ENCODE measurements at regions not wholly inside any gene's neighbourhood (a gene's known extent, or its start where the extent isn't known, plus 50 kb on each side); places are given as distances from the start of the nearest gene placed in this dataset.

DNA sequence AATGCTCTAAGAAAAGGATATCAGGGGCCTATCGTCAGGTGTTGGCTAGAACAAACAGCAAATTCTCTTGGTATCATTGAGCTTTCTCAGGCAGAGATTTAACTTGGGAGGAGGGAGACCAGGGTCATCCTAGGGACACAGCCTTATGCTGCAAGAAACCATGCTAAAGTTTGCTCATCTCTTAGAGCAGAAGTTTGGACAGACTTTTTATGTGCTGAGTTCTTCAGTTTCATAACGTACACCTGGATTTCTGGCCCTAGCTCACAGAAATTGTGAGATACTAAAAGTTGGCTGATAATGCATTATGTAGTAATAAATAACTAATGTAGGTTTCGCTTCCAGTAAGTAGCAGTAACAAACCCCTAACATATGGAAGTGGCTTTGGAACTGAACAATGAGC, 1359.8 kb upstream of the CDH9 start:
- no peak overlapping the region for H3K4me3 Mint-ChIP-seq
- no peaks in the 10 kb centered on the region for H3K9me3 Mint-ChIP-seq
- H3K27me3 Mint-ChIP-seq (ENCODE audit: insufficient read depth, low read depth, poor library complexity): peaks cover 2% of the 10 kb centered on the region
- Histone ChIP-seq H3K9me2 (ENCODE audit: insufficient read depth) (no peaks in the 10 kb centered on the region), H3K4me3 (no peak overlapping the region), H2AFZ (no peak overlapping the region), H3K4me1 (ENCODE audit: insufficient read depth) (no peaks in the 10 kb centered on the region), H4K20me1 (replicated peaks; ENCODE audit: insufficient read depth) (no peaks in the 10 kb centered on the region), H3K27ac (ENCODE audit: low read depth) (no peak overlapping the region), H3K4me2 (no peak overlapping the region), H3K36me3 (ENCODE audit: insufficient read depth) (no peaks in the 10 kb centered on the region), H3K79me2 (replicated peaks; ENCODE audit: insufficient read depth) (no peaks in the 10 kb centered on the region), H3K27me3 (ENCODE audit: insufficient read depth) (no peaks in the 10 kb centered on the region), H3F3A (replicated peaks; ENCODE audit: low read depth) (no peaks in the 10 kb centered on the region)
- no peak overlapping the region for H3K27ac Mint-ChIP-seq
- no peaks in the 10 kb centered on the region for H3K36me3 Mint-ChIP-seq (ENCODE audit: low read depth)
- TF ChIP-seq, protein P1, sequence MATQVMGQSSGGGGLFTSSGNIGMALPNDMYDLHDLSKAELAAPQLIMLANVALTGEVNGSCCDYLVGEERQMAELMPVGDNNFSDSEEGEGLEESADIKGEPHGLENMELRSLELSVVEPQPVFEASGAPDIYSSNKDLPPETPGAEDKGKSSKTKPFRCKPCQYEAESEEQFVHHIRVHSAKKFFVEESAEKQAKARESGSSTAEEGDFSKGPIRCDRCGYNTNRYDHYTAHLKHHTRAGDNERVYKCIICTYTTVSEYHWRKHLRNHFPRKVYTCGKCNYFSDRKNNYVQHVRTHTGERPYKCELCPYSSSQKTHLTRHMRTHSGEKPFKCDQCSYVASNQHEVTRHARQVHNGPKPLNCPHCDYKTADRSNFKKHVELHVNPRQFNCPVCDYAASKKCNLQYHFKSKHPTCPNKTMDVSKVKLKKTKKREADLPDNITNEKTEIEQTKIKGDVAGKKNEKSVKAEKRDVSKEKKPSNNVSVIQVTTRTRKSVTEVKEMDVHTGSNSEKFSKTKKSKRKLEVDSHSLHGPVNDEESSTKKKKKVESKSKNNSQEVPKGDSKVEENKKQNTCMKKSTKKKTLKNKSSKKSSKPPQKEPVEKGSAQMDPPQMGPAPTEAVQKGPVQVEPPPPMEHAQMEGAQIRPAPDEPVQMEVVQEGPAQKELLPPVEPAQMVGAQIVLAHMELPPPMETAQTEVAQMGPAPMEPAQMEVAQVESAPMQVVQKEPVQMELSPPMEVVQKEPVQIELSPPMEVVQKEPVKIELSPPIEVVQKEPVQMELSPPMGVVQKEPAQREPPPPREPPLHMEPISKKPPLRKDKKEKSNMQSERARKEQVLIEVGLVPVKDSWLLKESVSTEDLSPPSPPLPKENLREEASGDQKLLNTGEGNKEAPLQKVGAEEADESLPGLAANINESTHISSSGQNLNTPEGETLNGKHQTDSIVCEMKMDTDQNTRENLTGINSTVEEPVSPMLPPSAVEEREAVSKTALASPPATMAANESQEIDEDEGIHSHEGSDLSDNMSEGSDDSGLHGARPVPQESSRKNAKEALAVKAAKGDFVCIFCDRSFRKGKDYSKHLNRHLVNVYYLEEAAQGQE (IDR thresholded peaks at IDR 0.05; ENCODE audit: unreplicated experiment): no peak
- TF ChIP-seq JUNB (IDR thresholded peaks at IDR 0.05; ENCODE audit: unreplicated experiment): no peak
- TF ChIP-seq CREB1 (CRISPR knock-in tag; IDR thresholded peaks at IDR 0.05; ENCODE audit: low read depth): no peak
- TF ChIP-seq, protein P2, sequence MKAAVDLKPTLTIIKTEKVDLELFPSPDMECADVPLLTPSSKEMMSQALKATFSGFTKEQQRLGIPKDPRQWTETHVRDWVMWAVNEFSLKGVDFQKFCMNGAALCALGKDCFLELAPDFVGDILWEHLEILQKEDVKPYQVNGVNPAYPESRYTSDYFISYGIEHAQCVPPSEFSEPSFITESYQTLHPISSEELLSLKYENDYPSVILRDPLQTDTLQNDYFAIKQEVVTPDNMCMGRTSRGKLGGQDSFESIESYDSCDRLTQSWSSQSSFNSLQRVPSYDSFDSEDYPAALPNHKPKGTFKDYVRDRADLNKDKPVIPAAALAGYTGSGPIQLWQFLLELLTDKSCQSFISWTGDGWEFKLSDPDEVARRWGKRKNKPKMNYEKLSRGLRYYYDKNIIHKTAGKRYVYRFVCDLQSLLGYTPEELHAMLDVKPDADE (IDR thresholded peaks at IDR 0.05): no peak
- no peak for TF ChIP-seq EZH2phosphoT487 (IDR thresholded peaks at IDR 0.05; ENCODE audit: unreplicated experiment)
- no peak for TF ChIP-seq ZNF331 (CRISPR knock-in tag; IDR thresholded peaks at IDR 0.05; ENCODE audit: low read depth)
- TF ChIP-seq POLR2AphosphoS5 (IDR thresholded peaks at IDR 0.05; ENCODE audit: low read depth): no peak
- TF ChIP-seq, protein P3, sequence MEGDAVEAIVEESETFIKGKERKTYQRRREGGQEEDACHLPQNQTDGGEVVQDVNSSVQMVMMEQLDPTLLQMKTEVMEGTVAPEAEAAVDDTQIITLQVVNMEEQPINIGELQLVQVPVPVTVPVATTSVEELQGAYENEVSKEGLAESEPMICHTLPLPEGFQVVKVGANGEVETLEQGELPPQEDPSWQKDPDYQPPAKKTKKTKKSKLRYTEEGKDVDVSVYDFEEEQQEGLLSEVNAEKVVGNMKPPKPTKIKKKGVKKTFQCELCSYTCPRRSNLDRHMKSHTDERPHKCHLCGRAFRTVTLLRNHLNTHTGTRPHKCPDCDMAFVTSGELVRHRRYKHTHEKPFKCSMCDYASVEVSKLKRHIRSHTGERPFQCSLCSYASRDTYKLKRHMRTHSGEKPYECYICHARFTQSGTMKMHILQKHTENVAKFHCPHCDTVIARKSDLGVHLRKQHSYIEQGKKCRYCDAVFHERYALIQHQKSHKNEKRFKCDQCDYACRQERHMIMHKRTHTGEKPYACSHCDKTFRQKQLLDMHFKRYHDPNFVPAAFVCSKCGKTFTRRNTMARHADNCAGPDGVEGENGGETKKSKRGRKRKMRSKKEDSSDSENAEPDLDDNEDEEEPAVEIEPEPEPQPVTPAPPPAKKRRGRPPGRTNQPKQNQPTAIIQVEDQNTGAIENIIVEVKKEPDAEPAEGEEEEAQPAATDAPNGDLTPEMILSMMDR (conservative IDR thresholded peaks at IDR 0.05; ENCODE audit: low read depth in 2 of 2): no peak
- no peak for TF ChIP-seq NANOG (IDR thresholded peaks at IDR 0.05; ENCODE audit: borderline replicate concordance)
- TF ChIP-seq STAT1 (IDR thresholded peaks at IDR 0.05; ENCODE audit: unreplicated experiment): no peak
- no peak for TF ChIP-seq EZH2 (IDR thresholded peaks at IDR 0.05; ENCODE audit: low read depth, unreplicated experiment)
- TF ChIP-seq ZNF114 (CRISPR knock-in tag; IDR thresholded peaks at IDR 0.05): no peak
- TF ChIP-seq, protein P4, sequence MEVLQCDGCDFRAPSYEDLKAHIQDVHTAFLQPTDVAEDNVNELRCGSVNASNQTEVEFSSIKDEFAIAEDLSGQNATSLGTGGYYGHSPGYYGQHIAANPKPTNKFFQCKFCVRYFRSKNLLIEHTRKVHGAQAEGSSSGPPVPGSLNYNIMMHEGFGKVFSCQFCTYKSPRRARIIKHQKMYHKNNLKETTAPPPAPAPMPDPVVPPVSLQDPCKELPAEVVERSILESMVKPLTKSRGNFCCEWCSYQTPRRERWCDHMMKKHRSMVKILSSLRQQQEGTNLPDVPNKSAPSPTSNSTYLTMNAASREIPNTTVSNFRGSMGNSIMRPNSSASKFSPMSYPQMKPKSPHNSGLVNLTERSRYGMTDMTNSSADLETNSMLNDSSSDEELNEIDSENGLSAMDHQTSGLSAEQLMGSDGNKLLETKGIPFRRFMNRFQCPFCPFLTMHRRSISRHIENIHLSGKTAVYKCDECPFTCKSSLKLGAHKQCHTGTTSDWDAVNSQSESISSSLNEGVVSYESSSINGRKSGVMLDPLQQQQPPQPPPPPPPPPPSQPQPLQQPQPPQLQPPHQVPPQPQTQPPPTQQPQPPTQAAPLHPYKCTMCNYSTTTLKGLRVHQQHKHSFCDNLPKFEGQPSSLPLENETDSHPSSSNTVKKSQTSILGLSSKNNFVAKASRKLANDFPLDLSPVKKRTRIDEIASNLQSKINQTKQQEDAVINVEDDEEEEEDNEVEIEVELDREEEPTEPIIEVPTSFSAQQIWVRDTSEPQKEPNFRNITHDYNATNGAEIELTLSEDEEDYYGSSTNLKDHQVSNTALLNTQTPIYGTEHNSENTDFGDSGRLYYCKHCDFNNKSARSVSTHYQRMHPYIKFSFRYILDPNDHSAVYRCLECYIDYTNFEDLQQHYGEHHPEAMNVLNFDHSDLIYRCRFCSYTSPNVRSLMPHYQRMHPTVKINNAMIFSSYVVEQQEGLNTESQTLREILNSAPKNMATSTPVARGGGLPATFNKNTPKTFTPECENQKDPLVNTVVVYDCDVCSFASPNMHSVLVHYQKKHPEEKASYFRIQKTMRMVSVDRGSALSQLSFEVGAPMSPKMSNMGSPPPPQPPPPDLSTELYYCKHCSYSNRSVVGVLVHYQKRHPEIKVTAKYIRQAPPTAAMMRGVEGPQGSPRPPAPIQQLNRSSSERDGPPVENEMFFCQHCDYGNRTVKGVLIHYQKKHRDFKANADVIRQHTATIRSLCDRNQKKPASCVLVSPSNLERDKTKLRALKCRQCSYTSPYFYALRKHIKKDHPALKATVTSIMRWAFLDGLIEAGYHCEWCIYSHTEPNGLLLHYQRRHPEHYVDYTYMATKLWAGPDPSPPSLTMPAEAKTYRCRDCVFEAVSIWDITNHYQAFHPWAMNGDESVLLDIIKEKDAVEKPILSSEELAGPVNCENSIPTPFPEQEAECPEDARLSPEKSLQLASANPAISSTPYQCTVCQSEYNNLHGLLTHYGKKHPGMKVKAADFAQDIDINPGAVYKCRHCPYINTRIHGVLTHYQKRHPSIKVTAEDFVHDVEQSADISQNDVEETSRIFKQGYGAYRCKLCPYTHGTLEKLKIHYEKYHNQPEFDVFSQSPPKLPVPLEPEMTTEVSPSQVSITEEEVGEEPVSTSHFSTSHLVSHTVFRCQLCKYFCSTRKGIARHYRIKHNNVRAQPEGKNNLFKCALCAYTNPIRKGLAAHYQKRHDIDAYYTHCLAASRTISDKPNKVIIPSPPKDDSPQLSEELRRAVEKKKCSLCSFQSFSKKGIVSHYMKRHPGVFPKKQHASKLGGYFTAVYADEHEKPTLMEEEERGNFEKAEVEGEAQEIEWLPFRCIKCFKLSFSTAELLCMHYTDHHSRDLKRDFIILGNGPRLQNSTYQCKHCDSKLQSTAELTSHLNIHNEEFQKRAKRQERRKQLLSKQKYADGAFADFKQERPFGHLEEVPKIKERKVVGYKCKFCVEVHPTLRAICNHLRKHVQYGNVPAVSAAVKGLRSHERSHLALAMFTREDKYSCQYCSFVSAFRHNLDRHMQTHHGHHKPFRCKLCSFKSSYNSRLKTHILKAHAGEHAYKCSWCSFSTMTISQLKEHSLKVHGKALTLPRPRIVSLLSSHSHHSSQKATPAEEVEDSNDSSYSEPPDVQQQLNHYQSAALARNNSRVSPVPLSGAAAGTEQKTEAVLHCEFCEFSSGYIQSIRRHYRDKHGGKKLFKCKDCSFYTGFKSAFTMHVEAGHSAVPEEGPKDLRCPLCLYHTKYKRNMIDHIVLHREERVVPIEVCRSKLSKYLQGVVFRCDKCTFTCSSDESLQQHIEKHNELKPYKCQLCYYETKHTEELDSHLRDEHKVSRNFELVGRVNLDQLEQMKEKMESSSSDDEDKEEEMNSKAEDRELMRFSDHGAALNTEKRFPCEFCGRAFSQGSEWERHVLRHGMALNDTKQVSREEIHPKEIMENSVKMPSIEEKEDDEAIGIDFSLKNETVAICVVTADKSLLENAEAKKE (CRISPR knock-in tag; IDR thresholded peaks at IDR 0.05): no peak
- DNase-seq (ENCODE audit: low spot score) (no peak), ATAC-seq (no peak)
- peaks cover 11% of the 10 kb centered on the region for H3K4me1 Mint-ChIP-seq

All from GM23338 (cell line).